ENCODE measurements at regions not wholly inside any gene's neighbourhood (a gene's known extent, or its start where the extent isn't known, plus 50 kb on each side); places are given as distances from the start of the nearest gene placed in this dataset.

GRCh38 chr2:106041150-106041549 is 153.0 kb downstream of the UXS1 start:
- TF ChIP-seq CTCF (conservative IDR thresholded peaks at IDR 0.05; ENCODE audit: low read length), result no peak
- TF ChIP-seq EZH2phosphoT487 (IDR thresholded peaks at IDR 0.05; ENCODE audit: borderline replicate concordance), result no peak
